OCI-LY7 (cell line): ENCODE measurements at regions not wholly inside any gene's neighbourhood (a gene's known extent, or its start where the extent isn't known, plus 50 kb on each side); places are given as distances from the start of the nearest gene placed in this dataset.

ENCODE experiments used
- BruUV-seq: library from RNA; stranded (reverse); fragments of 400-500 nt; replicated peaks from 2 replicates; lab custom pipeline; 2021; lab: Mats Ljungman, UMichigan
- CTCF ChIA-PET: fragments of 300-600 bp; sonication (Branson Sonifier 250); formaldehyde crosslinking; loops from one replicate; lab custom pipeline; 2022; ENCODE audit warnings: antibody characterized with exemption; ENCODE audit not compliant: unreplicated experiment; lab: Charles Lee
- POLR2A ChIA-PET: fragments of 300-600 bp; sonication (Branson Sonifier 250); formaldehyde crosslinking; loops from one replicate; lab custom pipeline; 2022; ENCODE audit warnings: antibody characterized with exemption; lab: Charles Lee
- DNase-seq: peaks from one replicate; pipeline ENCODE4 v3.0.0-alpha.2; 2015; ENCODE audit warnings: low spot score
- H2AFZ ChIP-seq: fragments of 200-600 bp; sonication (generic), shearing (Covaris generic); 2 replicates; pipeline ENCODE4 v1.6.1; 2014; ENCODE audit warnings: mild to moderate bottlenecking, antibody characterized with exemption, low read length, moderate library complexity
- H3K27ac ChIP-seq: fragments of 200-600 bp; sonication (generic); 2 replicates; pipeline ENCODE4 v1.5.1; 2014; ENCODE audit warnings: mixed run types, low read depth, mild to moderate bottlenecking, moderate library complexity, low read length, inconsistent platforms; ENCODE audit not compliant: poor library complexity, severe bottlenecking
- H3K36me3 ChIP-seq: fragments of 200-600 bp; sonication (generic); 2 replicates; pipeline ENCODE4 v1.6.1; 2014; ENCODE audit warnings: mild to moderate bottlenecking, antibody characterized with exemption, low read length, moderate library complexity, mixed read lengths; ENCODE audit not compliant: insufficient read depth
- H3K4me1 ChIP-seq: fragments of 200-600 bp; sonication (generic); 2 replicates; pipeline ENCODE4 v1.5.1; 2014; ENCODE audit warnings: mild to moderate bottlenecking, low read length; ENCODE audit not compliant: insufficient read depth, poor library complexity, severe bottlenecking
- H3K4me2 ChIP-seq: fragments of 200-600 bp; sonication (generic); 2 replicates; pipeline ENCODE4 v1.6.1; 2014; ENCODE audit warnings: mild to moderate bottlenecking, low read length
- H3K4me3 ChIP-seq: fragments of 200-600 bp; sonication (generic); 2 replicates; pipeline ENCODE4 v1.5.1; 2014; ENCODE audit warnings: mild to moderate bottlenecking, low read depth, low read length; ENCODE audit not compliant: poor library complexity, severe bottlenecking
- H3K79me2 ChIP-seq: fragments of 200-600 bp; sonication (generic); 2 replicates; pipeline ENCODE4 v1.6.1; 2016; ENCODE audit warnings: low read depth, mild to moderate bottlenecking, low read length, moderate library complexity, mixed read lengths; ENCODE audit not compliant: insufficient read depth
- H3K9me2 ChIP-seq: fragments of 200-600 bp; sonication (generic); 2 replicates; pipeline ENCODE4 v1.6.1; 2016; ENCODE audit warnings: mild to moderate bottlenecking, low read length, mixed read lengths; ENCODE audit not compliant: insufficient read depth
- H3K9me3 ChIP-seq: fragments of 200-600 bp; sonication (generic); 2 replicates; pipeline ENCODE4 v1.6.1; 2014; ENCODE audit warnings: mild to moderate bottlenecking, mixed run types, low read length, mixed read lengths
- H4K20me1 ChIP-seq: fragments of 200-600 bp; sonication (generic); 2 replicates; pipeline ENCODE4 v1.6.1; 2014; ENCODE audit warnings: mild to moderate bottlenecking, antibody characterized with exemption, low read length, moderate library complexity, mixed read lengths; ENCODE audit not compliant: insufficient read depth
- EZH2phosphoT487 ChIP-seq: fragments of 200-600 bp; sonication (generic); IDR thresholded peaks from 2 replicates; pipeline ENCODE4 v1.6.1; 2018; ENCODE audit warnings: low read depth, borderline replicate concordance, mild to moderate bottlenecking, mixed run types, antibody characterized with exemption, low read length, moderate library complexity, mixed read lengths
- intact Hi-C: fragments of 100-400 bp; cut with micrococcal nuclease; formaldehyde crosslinking; loops from one replicate; pipeline ENCODE4 v1.10.0; 2022; ENCODE audit not compliant: unreplicated experiment
- TF ChIP-seq, protein P1 (sequence below): fragments of 200-600 bp; sonication (generic); conservative IDR thresholded peaks from 2 replicates; pipeline ENCODE4 v1.5.1; 2014; ENCODE audit warnings: mild to moderate bottlenecking, antibody characterized with exemption, low read length, moderate library complexity, mixed read lengths

DNA sequence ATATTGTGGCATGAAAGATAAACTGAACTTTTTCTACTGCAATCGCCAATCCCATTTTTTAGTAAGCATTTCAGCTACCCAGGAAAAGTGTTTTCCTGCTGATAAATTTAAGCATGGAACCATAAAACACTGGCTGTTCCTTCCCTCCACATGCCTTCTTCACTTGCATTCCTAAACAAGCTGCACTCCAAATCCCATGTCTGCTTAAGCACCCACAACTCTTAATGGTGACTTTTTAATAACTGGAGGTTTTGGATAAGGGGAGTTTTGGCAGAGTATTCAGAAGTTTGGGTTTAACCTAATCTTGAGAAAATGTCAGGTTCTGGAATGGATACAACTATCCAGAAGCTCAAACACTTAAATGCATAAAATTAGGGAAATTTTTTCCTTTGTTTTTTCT, 345.6 kb upstream of the CA10 start:
- Histone ChIP-seq H4K20me1 (no peaks in the 10 kb centered on the region), H3K9me3 (no peaks in the 10 kb centered on the region), H3K36me3 (no peaks in the 10 kb centered on the region), H3K4me3 (no peak overlapping the region), H3K9me2 (no peaks in the 10 kb centered on the region), H2AFZ (no peak overlapping the region), H3K4me2 (no peak overlapping the region), H3K79me2 (no peaks in the 10 kb centered on the region), H3K27ac (no peak overlapping the region), H3K4me1 (no peaks in the 10 kb centered on the region)
- TF ChIP-seq EZH2phosphoT487, result no peak
- TF ChIP-seq, protein P1, sequence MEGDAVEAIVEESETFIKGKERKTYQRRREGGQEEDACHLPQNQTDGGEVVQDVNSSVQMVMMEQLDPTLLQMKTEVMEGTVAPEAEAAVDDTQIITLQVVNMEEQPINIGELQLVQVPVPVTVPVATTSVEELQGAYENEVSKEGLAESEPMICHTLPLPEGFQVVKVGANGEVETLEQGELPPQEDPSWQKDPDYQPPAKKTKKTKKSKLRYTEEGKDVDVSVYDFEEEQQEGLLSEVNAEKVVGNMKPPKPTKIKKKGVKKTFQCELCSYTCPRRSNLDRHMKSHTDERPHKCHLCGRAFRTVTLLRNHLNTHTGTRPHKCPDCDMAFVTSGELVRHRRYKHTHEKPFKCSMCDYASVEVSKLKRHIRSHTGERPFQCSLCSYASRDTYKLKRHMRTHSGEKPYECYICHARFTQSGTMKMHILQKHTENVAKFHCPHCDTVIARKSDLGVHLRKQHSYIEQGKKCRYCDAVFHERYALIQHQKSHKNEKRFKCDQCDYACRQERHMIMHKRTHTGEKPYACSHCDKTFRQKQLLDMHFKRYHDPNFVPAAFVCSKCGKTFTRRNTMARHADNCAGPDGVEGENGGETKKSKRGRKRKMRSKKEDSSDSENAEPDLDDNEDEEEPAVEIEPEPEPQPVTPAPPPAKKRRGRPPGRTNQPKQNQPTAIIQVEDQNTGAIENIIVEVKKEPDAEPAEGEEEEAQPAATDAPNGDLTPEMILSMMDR, result no peak
- no TSS peak for BruUV-seq
- DNase-seq, result no peak
- intact Hi-C loops, result no loop called here
- ChIA-PET CTCF (no interaction called here), POLR2A (no interaction called here)

DNA sequence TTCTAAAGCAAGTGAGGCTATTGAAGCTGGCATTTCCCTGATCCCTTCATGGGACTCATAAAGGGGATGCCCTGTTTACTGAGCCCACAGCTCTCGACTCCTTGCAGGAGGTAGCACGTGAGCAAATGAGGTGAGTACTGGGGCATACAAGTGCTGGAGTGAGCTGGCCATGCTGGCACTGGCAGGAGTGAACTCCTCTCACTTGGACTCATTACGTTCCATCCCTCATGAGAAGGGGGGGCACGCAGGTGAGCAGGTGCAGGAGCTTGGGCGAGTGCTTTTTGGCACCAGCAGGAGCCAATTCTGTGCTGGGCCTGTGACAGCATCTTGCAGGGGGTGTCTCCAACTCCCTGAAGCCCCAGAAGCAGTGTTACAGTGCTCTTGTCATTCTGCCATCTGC, 337.1 kb upstream of the CA10 start:
- H4K20me1 ChIP-seq, result no peaks in the 10 kb centered on the region
- H3K79me2 ChIP-seq, result no peaks in the 10 kb centered on the region
- H2AFZ ChIP-seq, result no peak overlapping the region
- TF ChIP-seq EZH2phosphoT487, result no peak
- TF ChIP-seq, protein P1, result no peak
- H3K4me2 ChIP-seq, result no peak overlapping the region
- no TSS peak for BruUV-seq
- no peak for DNase-seq
- H3K9me2 ChIP-seq, result no peaks in the 10 kb centered on the region
- intact Hi-C loops, result no loop called here
- no peaks in the 10 kb centered on the region for H3K9me3 ChIP-seq
- CTCF ChIA-PET, result no interaction called here
- H3K27ac ChIP-seq, result no peak overlapping the region
- H3K4me3 ChIP-seq, result no peak overlapping the region
- no peaks in the 10 kb centered on the region for H3K4me1 ChIP-seq
- no peaks in the 10 kb centered on the region for H3K36me3 ChIP-seq
- POLR2A ChIA-PET, result no interaction called here

DNA sequence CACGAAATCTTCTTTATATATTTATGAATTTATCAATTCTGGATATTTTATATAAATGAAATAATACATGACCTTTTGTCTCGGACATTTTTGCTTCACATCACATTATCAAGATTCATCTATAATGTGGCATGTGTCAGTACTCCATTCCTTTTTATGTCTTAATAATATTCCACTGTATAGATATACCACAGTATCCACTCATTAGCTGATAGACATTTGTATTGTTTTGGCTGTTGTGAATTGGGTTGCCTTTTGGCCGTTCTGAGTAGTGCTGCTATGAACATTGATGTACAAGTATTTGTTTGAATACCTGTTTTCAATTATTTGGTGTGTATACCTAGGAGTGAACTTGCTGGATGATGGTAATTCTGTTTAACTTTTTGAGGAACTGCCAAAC, 323.8 kb upstream of the CA10 start:
- no peak for DNase-seq
- TF ChIP-seq EZH2phosphoT487, result no peak
- TF ChIP-seq, protein P1, result no peak
- ChIA-PET POLR2A (no interaction called here), CTCF (no interaction called here)
- H3K4me2 ChIP-seq, result no peak overlapping the region
- intact Hi-C loops, result no loop called here
- H3K4me1 ChIP-seq, result no peaks in the 10 kb centered on the region
- BruUV-seq, result no TSS peak
- H4K20me1 ChIP-seq, result no peaks in the 10 kb centered on the region
- H3K36me3 ChIP-seq, result no peaks in the 10 kb centered on the region
- H3K4me3 ChIP-seq, result no peak overlapping the region
- H3K9me2 ChIP-seq, result no peaks in the 10 kb centered on the region
- H3K79me2 ChIP-seq, result no peaks in the 10 kb centered on the region
- no peaks in the 10 kb centered on the region for H3K9me3 ChIP-seq
- no peak overlapping the region for H3K27ac ChIP-seq
- H2AFZ ChIP-seq, result no peak overlapping the region
